Bronchial epithelial cell (primary cell): ENCODE measurements at regions not wholly inside any gene's neighbourhood (a gene's known extent, or its start where the extent isn't known, plus 50 kb on each side); places are given as distances from the start of the nearest gene placed in this dataset.
"Not testable (repeated sequence)": the region's sequence is repeated elsewhere in the genome, so short reads cannot be mapped to it uniquely, and the experiment has no call there.

Source experiments
- DNase-seq: peaks from one replicate; pipeline ENCODE4 v3.0.0-alpha.2; 2010; ENCODE audit warnings: low read depth
- FAIRE-seq: peaks from 2 replicates; lab custom pipeline; 2011; peaks lifted over from hg19 to GRCh38; lab: Jason Lieb, UNC
- H3K27me3 ChIP-seq: 2 replicates; pipeline ENCODE4 v1.5.1; 2011; ENCODE audit warnings: low read length; ENCODE audit not compliant: control insufficient read depth, insufficient read depth
- H3K36me3 ChIP-seq: 2 replicates; pipeline ENCODE4 v1.5.1; 2011; ENCODE audit warnings: low read length; ENCODE audit not compliant: control insufficient read depth, insufficient read depth
- H3K4me3 ChIP-seq: 2 replicates; pipeline ENCODE4 v1.5.1; 2011; ENCODE audit warnings: mild to moderate bottlenecking, low read depth, low read length, control low read depth
- CTCF ChIP-seq: IDR thresholded peaks from 2 replicates; pipeline ENCODE4 v1.5.1; 2011; ENCODE audit warnings: mild to moderate bottlenecking, moderate library complexity, low read length, control low read depth, inconsistent platforms; ENCODE audit not compliant: insufficient read depth, severe bottlenecking

- Histone ChIP-seq H3K27me3 (peaks cover 24% of the 10 kb centered on the region), H3K36me3 (no peaks in the 10 kb centered on the region), H3K4me3 (no peak overlapping the region)
- FAIRE-seq (no peak), DNase-seq (no peak)
- TF ChIP-seq CTCF: no peak
Measured at GRCh38 chr3:198112031-198112430, 152.0 kb downstream of the LMLN start.

DNA sequence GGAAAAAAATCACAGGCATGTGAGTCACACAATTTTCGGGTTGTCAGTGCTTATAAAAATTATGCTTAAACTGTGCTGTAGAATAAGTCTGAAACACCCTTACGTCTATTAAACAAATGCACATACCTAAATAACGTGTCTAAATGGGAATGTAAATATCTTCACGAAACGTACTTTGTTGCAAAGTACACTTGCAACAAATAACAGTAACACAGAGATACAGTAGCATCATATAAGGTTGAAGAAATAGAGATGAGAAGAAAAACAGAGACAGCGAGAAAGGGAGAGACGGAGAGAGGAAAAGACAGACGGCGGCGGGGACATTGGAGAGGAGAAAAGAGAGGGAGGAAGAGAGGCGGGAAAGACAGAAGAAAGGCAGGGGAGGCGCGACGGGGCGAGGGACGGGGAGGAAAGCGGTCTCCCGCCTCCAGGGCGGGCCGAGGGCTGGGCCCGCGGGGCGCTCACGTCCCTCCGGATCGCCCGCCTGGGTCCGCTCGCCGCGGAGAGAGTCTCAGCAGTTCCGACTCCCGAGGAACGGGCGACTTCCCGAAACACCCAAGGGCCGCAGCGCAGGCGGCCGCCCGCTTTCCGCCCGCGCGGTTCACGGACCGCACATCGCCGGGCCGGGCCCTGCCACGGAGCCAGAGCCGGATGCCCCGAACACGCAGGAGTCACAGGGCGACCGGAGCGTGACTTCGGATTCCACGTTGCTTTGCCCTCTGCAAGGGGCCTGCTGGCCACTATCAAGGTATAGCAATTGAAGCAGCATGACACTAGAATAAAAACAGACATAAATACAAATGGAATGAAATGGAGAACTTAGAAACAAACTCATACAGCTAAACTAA lies 153.4 kb downstream of the LMLN start:
- FAIRE-seq (no peak), DNase-seq (no peak)
- Histone ChIP-seq H3K36me3 (no peaks in the 10 kb centered on the region), H3K27me3 (peaks cover 24% of the 10 kb centered on the region), H3K4me3 (no peak overlapping the region)
- no peak for TF ChIP-seq CTCF

- H3K4me3 ChIP-seq, H3K36me3 ChIP-seq, DNase-seq, FAIRE-seq: not testable (repeated sequence)
- peaks cover 20% of the 10 kb centered on the region for H3K27me3 ChIP-seq
Measured at GRCh38 chr3:198114516-198114915, 154.5 kb downstream of the LMLN start.

- not testable (repeated sequence) for H3K27me3 ChIP-seq, H3K36me3 ChIP-seq, H3K4me3 ChIP-seq, DNase-seq, FAIRE-seq
Measured at GRCh38 chr3:198122184-198122583, 162.2 kb downstream of the LMLN start.

DNA sequence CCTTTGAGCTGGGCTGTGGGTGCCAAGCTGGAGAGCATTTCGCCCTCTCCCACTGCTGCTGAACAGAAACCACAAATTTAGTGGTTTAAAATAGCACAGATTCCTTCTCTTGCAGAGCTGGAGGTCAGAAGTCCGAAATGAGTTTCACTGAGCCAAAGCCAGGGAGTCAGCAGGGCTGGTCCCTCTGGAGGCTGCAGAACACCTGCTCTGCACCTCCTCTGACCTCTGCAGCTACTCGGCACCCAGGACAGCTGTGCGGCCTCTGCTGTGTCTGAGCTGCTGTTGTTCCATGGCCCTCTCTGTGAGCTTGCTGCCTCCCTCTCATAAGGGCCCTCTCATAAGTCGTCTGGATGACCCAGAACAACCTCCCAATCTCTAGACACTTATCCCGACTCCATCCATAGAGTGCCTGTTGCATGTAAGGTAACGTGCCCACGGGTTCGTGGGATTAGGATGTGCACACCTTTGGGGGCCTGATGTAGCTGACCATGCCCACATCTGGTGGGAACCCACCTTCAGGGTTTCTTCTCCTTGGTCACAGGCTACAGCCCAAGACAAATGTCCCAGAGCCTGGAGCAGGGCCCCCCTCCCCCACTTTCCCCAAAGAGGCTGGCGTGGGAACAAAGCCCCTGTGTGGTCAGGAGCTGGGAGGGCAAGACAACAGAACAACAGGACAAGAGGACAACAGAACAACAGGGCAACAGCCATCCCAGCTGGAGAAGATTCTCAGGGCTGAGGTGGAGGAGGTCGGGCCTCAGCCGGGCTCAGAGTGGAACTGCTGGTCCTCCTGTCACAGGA lies 177.2 kb downstream of the LMLN start:
- not testable (repeated sequence) for H3K27me3 ChIP-seq, H3K4me3 ChIP-seq, H3K36me3 ChIP-seq, DNase-seq, FAIRE-seq

DNA sequence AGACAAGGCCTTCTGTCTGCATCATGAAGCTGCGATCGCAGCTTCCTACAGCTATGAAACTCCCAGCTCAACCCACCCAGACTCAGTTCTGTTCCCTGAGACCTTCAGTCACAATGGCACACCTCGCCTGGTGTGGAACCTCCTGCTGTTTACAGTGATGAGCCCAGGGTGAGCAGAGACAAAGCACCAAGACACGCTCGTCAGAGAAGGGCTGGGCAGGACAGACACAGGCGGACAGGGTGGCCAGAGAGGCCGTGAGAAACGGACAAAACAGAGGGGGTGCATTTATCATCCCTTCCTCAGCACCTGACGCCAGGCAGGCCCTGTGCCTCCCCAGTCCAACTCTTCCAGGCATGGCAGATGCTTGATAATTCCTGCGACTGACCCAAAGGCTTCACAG lies 178.2 kb downstream of the LMLN start:
- H3K27me3 ChIP-seq, FAIRE-seq, DNase-seq, H3K4me3 ChIP-seq, H3K36me3 ChIP-seq: not testable (repeated sequence)

DNA sequence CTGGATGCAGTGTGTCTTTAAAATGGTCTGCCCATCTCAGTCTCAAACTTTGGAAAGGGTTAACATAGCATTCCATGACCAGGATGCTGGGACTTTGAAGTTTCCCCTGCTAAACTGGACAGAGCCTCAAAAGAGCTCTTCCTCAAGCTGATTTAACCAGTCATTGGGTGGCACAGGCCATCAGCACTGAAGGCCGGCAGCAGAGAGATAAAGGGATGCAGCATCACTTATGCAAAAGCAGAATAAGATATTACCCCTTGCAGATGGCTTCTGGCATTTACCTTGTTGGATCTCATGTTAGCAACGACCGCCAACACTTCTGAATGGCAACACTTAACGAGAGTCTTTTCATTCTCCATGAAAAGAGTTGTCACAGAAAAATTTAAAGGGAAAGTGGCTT lies 179.0 kb downstream of the LMLN start:
- H3K4me3 ChIP-seq, FAIRE-seq, DNase-seq, H3K27me3 ChIP-seq, H3K36me3 ChIP-seq: not testable (repeated sequence)

GRCh38 chr3:198139513-198140167 lies 179.6 kb downstream of the LMLN start:
- not testable (repeated sequence) for H3K36me3 ChIP-seq, H3K27me3 ChIP-seq, FAIRE-seq, DNase-seq, H3K4me3 ChIP-seq

GRCh38 chr3:198143300-198144137 lies 183.5 kb downstream of the LMLN start:
- not testable (repeated sequence) for H3K36me3 ChIP-seq, H3K27me3 ChIP-seq, DNase-seq, H3K4me3 ChIP-seq, FAIRE-seq

DNA sequence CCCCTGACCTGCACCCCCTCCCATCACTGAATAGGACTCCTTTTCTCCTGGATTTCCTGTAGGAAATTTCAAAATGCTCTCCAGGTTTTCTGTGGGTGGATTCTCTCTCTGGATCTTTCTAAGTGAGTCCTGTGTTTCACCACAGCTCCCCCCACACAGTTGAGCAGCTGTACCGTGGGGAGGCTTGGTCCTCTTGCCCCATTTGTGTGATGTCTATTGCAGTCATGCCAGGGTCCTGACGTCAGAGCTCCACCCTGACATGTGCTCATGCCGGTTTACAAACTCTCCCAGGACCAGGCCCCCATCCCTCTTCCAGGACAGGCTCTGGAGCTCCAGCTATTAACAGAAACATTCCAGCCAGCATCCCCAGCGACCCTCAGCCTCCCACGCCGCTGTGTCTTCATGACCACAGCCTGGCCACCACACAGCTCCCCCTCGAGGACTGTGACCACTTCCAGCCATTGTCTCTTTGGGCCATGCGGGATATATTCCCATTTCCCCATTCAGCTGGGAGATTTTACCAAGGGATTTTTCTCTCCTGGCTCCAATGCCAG lies 185.3 kb downstream of the LMLN start:
- FAIRE-seq, H3K27me3 ChIP-seq, H3K36me3 ChIP-seq, H3K4me3 ChIP-seq: not testable (repeated sequence)
- peak; percentile 13 for DNase-seq

GRCh38 chr3:198146070-198146469 lies 186.1 kb downstream of the LMLN start:
- H3K4me3 ChIP-seq, FAIRE-seq, H3K27me3 ChIP-seq, H3K36me3 ChIP-seq: not testable (repeated sequence)
- peak; percentile 53 for DNase-seq
